Activated CD4-positive, CD25-positive, alpha-beta regulatory T cell treated with anti-CD3 and anti-CD28 coated beads, Interleukin-2, amount 50 U/mL, for 16 hours (primary cell): ENCODE measurements at regions not wholly inside any gene's neighbourhood (a gene's known extent, or its start where the extent isn't known, plus 50 kb on each side); places are given as distances from the start of the nearest gene placed in this dataset.
A peak's percentile ranks its signal among the peaks of the same experiment; 100 is the strongest.
"Not testable (repeated sequence)": the region's sequence is repeated elsewhere in the genome, so short reads cannot be mapped to it uniquely, and the experiment has no call there.

ENCODE experiments used
- DNase-seq: peaks from one replicate; pipeline ENCODE4 v3.0.0-alpha.2; 2020; ENCODE audit warnings: low read depth, low spot score

DNA sequence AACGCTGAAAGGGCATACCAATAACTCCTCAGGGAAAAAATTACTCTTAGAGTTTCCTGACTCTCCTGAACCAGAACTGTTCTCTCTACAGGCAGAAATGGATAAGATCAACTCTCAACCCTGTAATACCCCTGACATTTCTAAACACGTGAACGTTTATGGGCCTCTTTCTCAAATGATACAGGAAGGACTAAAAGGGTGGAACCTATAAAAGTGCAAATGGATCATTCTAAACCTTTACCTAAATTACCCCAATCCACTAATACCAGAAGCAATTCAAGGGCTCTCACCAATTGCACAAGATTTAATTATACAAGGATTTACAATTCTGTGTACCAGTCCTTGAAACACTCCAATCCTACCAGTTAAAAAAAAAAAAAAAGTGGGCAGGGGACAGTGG lies 98.0 kb upstream of the FAM174B start:
- DNase-seq = no peak

DNA sequence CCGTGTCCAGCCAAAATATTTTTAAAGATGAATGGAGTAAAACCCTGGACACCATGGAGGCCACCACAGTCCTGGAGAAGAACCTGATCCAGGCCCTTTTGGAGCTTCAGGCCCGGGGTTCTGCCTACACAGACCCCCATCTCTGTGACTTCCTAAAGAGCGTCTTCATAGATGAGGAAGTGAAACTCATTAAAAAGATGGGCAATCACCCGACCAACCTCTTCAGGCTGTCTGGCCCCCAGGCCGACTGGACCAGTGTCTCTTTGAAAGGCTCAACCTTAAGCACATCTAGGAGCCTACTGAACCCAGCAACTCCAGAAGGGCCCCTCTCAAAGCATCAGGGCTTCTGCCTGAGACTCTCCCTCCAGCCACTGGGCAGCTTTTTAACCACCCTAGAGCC lies 107.9 kb upstream of the FAM174B start:
- DNase-seq = no peak

DNA sequence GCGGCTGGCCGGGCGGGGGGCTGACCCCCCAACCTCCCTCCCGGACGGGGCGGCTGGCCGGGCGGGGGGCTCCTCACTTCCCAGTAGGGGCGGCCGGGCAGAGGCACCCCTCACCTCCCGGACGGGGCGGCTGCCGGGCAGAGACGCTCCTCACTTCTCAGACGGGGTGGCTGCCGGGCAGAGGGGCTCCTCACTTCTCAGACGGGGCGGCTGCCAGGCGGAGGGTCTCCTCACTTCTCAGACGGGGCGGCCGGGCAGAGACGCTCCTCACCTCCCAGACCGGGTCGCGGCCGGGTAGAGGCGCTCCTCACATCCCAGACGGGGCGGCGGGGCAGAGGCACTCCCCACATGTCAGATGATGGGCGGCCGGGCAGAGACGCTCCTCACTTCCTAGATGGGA lies 112.6 kb upstream of the FAM174B start:
- not testable (repeated sequence) for DNase-seq

DNA sequence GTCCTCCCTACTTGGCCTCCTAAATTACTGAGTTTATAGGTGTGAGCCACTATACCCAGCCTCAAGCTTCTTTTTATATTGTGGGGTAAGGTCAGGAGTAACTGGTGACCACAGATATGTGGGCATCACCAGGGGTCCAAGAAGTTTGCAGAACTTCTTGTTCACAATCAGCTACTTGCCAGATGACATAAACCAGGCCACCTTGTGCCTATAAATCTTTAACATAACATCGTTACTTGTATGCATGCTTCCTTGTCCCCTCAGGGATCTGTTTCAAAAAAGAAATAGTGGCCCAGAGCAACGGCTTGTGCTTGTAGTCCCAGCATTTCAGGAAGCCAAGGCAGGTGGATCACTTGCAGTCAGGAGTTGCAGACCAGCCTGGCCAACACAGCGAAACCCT lies 115.1 kb upstream of the FAM174B start:
- no peak for DNase-seq

DNA sequence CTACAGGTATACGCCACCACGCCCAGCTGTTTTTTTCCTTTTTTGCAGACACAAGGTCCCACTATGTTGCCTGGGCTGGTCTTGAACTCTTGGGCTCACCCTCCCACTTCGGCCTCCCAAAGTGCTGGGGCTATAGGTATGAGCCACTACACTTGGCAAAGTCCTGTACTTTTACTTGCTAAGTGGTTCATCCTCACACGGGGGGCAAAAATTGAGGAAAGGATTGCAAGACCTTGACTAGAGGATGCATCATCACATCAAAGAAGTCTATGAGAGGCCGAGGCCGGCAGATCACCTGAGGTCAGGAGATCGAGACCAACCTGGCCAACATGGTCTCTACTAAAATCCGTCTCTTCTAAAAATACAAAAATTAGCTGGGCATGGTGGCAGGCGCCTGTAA lies 116.5 kb upstream of the FAM174B start:
- DNase-seq = no peak

DNA sequence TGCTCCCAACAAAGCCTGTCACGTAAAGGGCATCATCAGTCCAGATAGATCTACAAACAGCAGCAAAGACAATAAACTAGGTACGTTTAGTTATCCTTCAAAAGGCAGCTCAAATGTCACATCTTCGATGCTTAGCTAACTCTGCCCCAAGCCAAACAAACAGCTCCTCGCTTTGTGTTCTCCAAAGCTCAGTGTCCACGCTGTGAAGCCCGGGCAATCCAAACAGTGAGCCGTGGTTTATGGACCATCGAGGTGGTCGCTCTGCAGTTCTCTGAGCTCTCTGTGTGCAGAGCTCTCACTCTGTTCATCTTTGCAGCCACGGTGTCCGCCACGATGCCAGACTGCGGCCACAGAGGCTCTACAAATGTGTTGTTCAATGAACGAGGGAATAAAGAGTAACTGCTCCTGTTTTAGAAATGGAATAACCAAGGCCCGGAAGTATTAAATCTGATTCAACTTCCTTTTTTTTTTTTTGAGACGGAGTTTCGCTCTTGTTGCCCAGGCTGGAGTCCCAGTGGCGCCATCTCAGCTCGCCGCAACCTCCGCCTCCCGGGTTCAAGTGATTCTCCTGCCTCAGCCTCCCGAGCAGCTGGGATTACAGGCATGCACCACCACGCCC lies 117.2 kb upstream of the FAM174B start:
- DNase-seq = no peak

DNA sequence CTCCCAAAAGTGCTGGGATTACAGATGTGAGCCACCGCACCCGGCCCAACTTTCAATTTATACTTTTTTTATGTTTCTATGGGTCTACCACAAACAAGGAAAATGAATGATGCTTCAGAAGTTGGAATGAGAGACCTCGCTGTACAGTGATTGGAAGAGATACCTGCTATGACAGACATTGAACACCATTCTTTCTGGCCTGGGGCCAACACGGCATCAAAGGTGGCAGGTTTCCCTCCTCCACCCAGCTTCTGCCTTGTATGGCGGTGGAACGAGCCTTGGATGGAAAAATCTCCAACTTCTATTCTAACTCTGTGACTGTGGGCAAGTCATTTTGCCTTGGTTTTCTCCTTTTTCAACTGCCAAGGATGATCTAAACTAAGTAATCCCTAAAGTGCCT lies 117.8 kb upstream of the FAM174B start:
- DNase-seq = no peak

DNA sequence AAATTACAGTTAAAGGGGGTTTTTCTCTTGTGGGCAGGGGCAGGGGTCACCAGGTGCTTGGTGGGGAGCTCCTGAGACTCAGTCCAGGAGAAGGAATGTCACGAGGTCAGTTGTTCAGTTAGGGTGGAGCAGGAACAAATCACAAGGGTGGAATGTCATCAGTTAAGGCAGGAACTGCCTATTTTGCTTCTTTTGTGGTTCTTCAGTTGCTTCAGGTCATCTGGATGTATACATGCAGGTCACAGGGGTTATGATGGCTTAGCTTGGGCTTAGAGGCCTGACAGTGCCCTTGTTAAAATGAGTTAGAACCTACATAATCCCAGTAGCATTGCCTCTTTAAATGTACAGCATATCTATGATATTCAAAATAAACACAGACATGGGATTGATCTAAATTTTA lies 120.2 kb upstream of the CHD2 start:
- DNase-seq = no peak

DNA sequence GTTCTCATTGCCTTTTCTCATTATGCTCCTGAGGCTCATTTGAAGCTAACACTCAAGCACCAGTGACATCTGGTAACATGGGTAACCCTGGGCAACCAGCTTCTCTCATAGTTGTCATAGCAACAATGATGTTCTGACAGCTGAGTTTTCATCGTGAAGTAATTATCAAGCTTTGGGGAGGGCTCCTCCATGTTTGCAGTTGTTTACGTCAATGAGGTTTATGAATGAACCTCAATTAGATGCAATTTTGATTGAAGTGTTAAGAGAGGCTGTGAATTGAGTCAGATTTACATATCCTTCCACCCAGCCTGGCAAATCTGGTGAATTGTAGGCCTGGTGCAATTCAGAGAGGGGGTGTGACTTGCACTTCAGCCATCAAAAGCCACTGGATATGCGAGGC lies 119.3 kb upstream of the CHD2 start:
- no peak for DNase-seq

DNA sequence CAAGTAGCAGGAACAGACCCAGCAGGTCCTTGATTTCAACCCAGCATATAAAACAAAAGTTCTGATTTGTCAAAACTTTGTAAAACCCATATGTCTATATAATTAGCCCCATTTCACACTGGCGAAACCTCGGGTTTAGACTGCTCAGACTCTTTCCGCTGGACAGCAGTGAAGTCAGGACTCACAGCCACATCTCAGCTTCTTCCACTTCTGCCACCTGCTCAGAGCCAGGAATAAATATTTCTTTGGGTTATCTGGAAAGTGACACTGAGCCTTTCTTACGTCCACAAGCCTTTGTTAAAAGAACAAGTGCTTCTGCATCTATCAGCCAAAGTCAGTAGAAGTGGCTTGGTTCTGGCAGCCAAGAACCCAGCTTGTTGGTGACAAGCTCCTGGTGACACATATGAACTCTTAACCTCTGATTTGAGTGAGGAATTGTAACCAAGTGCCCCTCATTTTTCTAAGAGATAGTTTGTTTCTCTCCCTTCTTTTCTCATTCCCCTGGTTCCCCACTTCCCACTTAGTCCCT lies 118.1 kb upstream of the CHD2 start:
- no peak for DNase-seq

DNA sequence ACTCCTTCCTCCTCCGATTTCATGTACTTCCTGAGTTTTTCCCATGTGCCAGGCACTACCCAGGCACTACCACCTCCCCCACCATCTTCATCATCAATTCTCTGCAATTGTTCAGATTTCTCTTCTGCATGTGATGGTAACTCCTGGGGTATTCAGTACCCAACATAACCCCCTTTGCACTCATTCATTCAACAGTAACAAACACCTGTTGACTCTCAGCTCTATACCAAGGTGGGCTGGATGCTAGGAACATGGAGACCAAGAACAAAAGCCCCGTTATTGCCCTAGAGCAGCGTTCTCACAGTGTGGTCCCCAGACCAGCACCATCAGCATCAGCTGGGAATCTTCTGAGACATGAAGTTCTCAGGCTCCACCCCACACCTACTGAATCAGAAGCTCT lies 113.0 kb upstream of the CHD2 start:
- DNase-seq = no peak

DNA sequence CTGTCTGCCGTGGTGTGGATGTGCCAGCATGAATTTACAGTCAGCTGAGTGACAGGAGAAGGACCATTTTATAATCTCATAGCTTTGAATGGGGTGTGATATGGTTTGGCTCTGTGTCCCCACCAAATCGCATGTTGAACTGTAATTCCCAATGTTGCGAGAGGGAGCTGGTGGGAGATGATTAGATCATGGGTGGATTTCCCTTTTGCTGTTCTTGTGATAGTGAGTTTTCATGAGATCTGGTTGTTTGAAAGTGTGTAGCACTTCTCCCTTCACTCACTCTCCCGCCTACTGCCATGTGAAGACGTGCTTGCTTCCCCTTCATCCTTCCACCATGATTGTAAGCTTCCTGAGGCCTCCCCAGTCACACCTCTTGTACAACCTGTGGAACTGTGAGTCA lies 111.9 kb upstream of the CHD2 start:
- no peak for DNase-seq

DNA sequence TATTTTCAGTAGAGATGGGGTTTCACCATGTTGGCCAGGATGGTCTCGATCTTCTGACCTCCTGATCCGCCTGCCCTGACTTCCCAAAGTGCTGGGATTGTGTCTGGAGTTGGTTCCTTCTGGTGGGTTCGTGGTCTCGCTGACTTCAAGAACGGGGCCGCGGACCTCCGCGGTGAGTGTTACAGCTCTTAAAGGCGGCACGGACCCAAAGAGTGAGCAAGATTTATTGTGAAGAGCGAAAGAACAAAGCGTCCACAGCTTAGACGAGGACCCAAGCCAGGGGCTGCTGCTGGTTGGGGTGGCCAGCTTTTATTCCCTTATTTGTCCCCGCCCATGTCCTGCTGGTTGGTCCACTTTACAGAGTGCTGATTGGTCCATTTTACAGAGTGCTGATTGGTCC lies 111.3 kb upstream of the CHD2 start:
- DNase-seq = not testable (repeated sequence)

DNA sequence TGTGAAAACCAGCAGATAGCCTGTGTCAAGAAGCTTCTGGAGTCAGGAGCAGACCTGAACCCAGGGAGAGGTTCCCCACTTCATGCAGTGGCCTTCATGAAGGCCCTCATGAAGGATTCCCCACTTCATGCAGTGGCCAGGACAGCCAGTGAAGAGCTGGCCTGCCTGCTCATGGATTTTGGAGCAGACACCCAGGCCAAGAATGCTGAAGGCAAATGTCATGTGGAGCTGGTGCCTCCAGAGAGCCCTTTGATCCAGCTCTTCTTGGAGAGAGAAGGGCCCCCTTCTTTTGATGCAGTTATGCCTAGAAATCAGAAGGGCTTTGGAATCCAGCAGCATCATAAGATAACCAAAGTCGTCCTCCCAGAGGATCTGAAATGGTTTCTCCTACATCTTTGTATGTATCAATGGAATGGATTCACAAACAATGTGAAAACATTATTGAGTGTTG lies 103.9 kb upstream of the CHD2 start:
- no peak for DNase-seq

DNA sequence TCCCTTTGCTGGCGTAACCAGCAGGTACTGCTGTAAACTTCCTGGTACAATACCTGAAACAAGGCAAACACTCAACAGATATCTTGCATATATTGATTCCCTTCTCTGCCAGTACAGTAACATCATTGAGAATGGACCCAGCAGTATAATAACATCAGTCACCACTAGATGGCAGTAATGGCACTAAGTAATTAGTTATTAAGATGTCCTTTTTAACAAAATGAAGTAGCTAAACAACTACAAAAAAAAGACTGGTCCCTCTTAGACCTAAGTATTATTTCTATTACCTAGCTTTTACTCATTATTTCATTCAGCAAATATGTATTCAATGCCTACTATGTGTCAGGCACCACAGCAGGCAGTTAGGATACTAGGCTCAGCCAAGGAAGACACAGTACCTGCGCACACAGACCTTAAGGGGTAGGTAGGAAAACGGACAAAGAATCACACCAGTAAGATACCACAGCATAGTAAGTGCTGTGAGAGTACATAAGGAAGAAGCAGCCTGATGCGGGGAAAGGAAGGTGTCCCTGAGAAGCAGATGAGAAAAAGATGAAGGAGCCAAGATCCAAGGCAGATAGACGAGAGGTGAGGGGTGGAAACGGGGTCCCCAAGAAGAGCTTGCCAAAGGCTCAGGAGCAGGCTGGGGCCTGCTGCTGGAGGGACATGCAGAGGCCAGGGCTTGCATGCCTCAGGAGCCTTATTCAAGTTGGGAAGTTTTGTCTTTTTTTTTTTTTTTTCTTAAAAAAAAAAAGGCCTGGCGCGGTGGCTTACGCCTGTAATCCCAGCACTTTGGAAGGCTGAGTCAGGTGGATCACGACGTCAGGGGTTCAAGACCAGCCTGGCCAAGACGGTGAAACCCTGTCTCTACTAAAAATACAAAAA lies 102.7 kb upstream of the CHD2 start:
- DNase-seq = no peak

DNA sequence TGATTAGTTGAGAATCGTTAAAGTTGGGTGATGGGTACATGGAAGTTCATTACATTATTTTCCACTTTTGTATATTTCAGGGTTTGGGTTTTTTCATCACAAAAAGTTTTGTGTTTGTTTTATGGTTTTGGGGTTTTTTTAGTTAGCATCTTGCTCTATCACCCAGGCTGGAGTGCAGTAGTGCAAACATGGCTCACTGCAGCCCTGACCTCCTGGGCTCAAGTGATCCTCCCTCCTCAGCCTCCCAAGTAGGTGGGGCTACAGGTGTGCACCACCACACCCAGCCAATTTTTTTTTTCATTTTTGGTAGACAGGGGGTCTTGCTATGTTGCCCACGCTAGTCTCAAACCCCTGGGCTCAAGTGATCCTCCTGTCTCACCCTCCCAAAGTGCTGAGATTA lies 100.1 kb upstream of the CHD2 start:
- no peak for DNase-seq

DNA sequence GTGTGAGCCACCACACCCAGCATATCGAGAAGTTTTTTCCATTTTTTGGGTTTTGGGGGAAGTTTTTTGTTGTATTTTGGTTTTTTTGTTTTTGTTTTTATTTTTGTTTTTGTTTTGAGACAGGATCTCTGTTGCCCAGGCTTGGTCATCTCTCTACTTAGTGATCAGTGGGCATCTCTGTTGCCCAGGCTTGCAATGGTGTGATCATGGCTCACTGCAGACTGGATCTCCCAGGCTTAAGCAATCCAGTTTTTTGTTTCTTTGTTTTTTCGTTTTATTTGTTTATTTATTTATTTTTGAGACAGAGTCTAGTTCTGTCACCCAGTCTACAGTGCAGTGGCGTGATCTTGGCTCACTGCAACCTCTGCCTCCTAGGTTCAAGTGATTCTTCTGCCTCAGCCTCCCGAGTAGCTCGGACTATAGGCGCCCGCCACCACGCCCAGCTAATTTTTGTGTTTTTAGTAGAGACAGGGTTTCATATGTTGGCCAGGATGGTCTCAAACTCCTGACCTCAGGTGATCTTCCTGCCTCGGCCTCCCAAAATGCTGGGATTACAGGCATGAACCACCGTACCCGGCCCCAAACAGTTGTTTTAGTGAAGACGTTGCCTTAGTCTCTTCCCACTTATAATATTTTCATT lies 99.6 kb upstream of the CHD2 start:
- DNase-seq = not testable (repeated sequence)

DNA sequence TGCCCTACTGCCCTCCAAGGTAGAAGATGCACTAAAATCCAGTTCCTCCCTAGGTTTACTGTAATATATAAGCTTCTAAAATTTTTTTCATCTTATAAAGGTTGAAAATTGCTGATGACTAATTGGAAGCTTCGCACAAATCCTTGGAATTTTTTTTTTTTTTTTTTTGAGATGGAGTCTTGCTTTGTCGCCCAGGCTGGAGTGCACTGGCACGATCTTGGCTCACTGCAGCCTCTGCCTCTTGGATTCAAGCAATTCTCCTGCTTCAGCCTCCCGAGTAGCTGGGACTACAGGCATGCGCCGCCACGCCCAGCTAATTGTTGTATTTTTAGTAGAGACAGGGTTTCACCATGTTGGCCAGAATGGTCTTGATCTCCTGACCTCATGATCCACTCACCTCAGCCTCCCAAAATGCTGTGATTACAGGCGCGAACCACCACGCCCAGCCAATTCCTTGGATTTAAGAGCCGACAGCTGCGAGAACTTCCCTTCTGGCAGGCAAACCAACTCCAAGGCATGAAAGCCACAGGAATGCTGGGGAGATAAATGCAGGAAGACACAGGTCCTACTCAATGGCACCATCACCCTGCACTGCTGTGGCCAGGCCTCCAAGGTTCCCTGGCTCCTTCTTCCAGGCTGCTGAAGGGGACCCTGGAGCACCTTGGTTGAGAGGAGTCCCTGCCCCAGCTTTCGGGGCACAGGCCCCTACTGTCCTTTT lies 98.9 kb upstream of the CHD2 start:
- DNase-seq = not testable (repeated sequence)

DNA sequence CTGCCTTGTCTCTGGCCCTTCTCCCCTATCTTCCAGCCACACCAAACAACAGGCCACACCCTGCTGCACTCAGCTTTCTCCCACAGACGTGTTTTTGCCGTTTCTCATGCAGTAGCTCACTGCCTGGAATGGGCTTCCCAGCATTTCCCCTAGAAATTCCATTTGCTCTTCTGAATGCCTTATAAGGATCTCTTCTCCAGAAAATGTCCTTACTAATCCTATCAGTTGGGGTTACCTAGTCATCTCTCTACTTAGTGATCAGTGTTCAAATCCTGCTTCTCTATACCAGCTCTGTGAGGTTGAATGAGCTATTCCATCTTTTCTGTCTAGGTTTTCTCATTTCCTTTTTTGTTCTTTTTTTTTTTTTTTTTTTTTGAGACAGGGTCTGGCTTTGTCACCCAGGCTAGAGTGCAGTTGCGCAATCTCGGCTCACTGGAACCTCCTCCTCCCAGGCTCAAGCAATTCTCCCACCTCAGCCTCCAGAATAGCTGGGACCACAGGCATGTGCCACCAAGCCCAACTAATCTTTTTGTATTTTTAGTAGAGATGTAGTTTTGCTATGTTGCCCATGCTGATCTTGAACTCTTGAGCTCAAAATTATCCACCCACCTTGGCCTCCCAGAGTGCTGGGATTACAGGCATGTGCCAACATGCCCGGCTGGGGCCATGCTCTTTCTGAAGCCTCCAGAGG lies 98.2 kb upstream of the CHD2 start:
- DNase-seq = no peak

DNA sequence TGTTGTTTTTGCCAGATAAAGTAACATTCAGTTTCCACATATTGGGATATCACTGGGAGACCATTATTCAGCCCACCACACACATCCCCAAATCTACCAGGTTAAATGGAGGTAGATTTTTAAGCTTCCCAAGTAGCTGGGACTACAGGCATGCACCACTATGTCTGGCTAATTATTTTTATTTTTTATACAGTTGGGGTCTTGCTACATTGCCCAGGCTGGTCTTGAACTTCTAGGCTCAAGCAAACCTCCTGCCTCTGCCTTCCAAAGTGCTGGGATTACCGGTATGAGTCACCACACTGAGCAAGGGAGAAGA lies 96.6 kb upstream of the CHD2 start:
- DNase-seq = no peak

DNA sequence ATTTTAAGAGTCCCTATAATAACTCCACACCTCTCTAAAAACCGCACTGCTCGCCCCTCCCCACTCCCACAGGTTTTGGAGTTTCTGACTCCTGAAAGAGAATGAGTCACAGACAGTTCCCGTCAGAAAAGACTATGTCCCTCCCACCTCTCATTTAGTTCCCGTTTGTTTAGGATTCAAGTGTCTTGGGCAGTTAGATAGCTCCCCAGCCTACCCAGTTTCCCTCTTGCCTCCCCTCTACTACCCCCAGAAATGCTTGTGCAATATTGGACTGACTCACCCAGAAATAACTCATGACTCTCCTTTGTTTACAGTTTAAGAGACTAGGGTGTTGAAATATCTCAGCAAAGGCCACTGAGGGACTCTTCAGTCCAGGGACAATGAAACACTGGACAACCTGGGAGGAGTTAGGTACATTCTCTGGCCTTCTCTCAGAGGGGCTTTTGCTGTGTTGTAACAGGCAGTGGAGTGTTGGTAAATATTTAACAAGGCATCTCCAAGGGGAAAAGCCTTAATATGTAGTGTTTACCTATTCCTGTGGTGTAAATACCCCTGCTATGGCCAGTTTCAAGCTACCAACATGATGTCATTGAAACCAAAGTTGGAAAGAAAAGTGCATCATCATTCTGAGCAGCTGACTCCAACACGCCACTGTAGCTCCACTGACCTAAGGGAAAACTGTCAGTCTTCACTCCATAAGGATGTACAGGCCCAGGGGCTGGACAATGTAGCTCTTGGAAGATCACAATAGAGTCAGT lies 96.1 kb upstream of the CHD2 start:
- DNase-seq = peak; percentile 30
